ENCODE measurements at regions not wholly inside any gene's neighbourhood (a gene's known extent, or its start where the extent isn't known, plus 50 kb on each side); places are given as distances from the start of the nearest gene placed in this dataset.

DNA sequence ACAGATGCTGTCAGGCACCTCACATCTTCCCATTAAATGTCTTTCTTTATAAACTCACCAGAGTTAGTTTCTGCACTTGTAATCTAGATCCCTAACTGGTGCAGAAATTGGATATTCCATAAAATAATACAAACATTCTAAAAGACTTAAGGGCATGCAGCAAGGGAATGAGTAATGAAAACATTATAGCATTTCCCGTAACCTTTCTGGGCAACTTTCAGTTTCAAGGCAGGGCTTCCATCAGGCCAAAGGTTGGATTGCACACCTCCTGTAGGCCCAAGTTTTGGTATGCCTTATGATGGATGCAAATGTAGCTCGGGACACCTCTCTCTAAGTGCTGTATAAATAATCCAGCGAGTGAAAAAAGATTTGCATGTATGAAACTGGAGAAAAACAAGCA is 129.9 kb upstream of the LYZL2 start:
- H3K79me2 ChIP-seq (ENCODE audit: insufficient read depth, low read length): no peaks in the 10 kb centered on the region
- WGBS (ENCODE audit: insufficient coverage): 83% methylated on average over 2 of the region's 3 CpGs
- no peaks in the 10 kb centered on the region for H3K27me3 ChIP-seq (ENCODE audit: control insufficient read depth in 2 of 2, insufficient read depth in 2 of 2, low read length in 2 of 2)
- H3K27ac Mint-ChIP-seq: no peak overlapping the region
- no peaks in the 10 kb centered on the region for H3K36me3 ChIP-seq (replicated peaks in 1 of 2; ENCODE audit: control insufficient read depth in 1 of 2, insufficient read depth in 2 of 2, low read length in 2 of 2)
- no peaks in the 10 kb centered on the region for H3K36me3 Mint-ChIP-seq
- no peak for DNase-seq
- H3K9me3 ChIP-seq (replicated peaks in 1 of 2; ENCODE audit: control insufficient read depth in 1 of 2, insufficient read depth in 1 of 2, low read length in 2 of 2): peaks cover 0 to 11% of the 10 kb centered on the region in 2 donors
- H3K4me2 ChIP-seq (replicated peaks; ENCODE audit: extremely low read depth, low read length, poor library complexity, severe bottlenecking): no peak overlapping the region
- TF ChIP-seq, protein P1, sequence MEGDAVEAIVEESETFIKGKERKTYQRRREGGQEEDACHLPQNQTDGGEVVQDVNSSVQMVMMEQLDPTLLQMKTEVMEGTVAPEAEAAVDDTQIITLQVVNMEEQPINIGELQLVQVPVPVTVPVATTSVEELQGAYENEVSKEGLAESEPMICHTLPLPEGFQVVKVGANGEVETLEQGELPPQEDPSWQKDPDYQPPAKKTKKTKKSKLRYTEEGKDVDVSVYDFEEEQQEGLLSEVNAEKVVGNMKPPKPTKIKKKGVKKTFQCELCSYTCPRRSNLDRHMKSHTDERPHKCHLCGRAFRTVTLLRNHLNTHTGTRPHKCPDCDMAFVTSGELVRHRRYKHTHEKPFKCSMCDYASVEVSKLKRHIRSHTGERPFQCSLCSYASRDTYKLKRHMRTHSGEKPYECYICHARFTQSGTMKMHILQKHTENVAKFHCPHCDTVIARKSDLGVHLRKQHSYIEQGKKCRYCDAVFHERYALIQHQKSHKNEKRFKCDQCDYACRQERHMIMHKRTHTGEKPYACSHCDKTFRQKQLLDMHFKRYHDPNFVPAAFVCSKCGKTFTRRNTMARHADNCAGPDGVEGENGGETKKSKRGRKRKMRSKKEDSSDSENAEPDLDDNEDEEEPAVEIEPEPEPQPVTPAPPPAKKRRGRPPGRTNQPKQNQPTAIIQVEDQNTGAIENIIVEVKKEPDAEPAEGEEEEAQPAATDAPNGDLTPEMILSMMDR (IDR thresholded peaks at IDR 0.05): no peak
- H3K9me3 Mint-ChIP-seq: peaks cover 2 to 10% (median 8%) of the 10 kb centered on the region in 7 donors
- H3K4me3 ChIP-seq (replicated peaks in 1 of 3; ENCODE audit: low read depth in 2 of 3, low read length in 3 of 3): no peak overlapping the region
- H3K4me1 Mint-ChIP-seq: peaks cover 11% of the 10 kb centered on the region
- H3K27ac ChIP-seq (ENCODE audit: low read depth in 1 of 2, low read length in 2 of 2): no peak overlapping the region
- H2AFZ ChIP-seq (ENCODE audit: insufficient read depth, low read depth, low read length, poor library complexity, severe bottlenecking): no peak overlapping the region
- H3K9ac ChIP-seq (ENCODE audit: insufficient read depth, low read length, poor library complexity, severe bottlenecking): no peak overlapping the region
- H4K20me1 ChIP-seq (ENCODE audit: insufficient read depth, low read length): no peaks in the 10 kb centered on the region
- H3K27me3 Mint-ChIP-seq (ENCODE audit: low read depth in 3 of 3): peaks cover 0 to 8% (median 2%) of the 10 kb centered on the region in 3 donors
- H3K4me3 Mint-ChIP-seq: no peak overlapping the region
- H3K4me1 ChIP-seq (ENCODE audit: control insufficient read depth in 1 of 2, insufficient read depth in 2 of 2, low read length in 2 of 2): peaks cover 8 to 10% of the 10 kb centered on the region in 2 donors
- intact Hi-C loops (cut with micrococcal nuclease): loop anchor here in 1 of 2 donors (10.0 kb wide), 1 partner anchor 1055 kb away; no protein-coding TSS in a partner anchor

- Histone ChIP-seq H2AFZ (ENCODE audit: insufficient read depth, low read depth, low read length, poor library complexity, severe bottlenecking) (no peak overlapping the region), H3K27me3 (ENCODE audit: control insufficient read depth in 2 of 2, insufficient read depth in 2 of 2, low read length in 2 of 2) (no peaks in the 10 kb centered on the region), H3K27ac (ENCODE audit: low read depth in 1 of 2, low read length in 2 of 2) (no peak overlapping the region), H3K36me3 (replicated peaks in 1 of 2; ENCODE audit: control insufficient read depth in 1 of 2, insufficient read depth in 2 of 2, low read length in 2 of 2) (no peaks in the 10 kb centered on the region), H3K4me1 (ENCODE audit: control insufficient read depth in 1 of 2, insufficient read depth in 2 of 2, low read length in 2 of 2) (no peaks in the 10 kb centered on the region), H3K9me3 (replicated peaks in 1 of 2; ENCODE audit: control insufficient read depth in 1 of 2, insufficient read depth in 1 of 2, low read length in 2 of 2) (peaks cover 0 to 11% of the 10 kb centered on the region in 2 donors), H3K4me3 (replicated peaks in 1 of 3; ENCODE audit: low read depth in 2 of 3, low read length in 3 of 3) (no peak overlapping the region), H3K79me2 (ENCODE audit: insufficient read depth, low read length) (no peaks in the 10 kb centered on the region), H3K4me2 (replicated peaks; ENCODE audit: extremely low read depth, low read length, poor library complexity, severe bottlenecking) (no peak overlapping the region), H3K9ac (ENCODE audit: insufficient read depth, low read length, poor library complexity, severe bottlenecking) (no peak overlapping the region), H4K20me1 (ENCODE audit: insufficient read depth, low read length) (no peaks in the 10 kb centered on the region)
- H3K9me3 Mint-ChIP-seq: peaks cover 2 to 10% (median 8%) of the 10 kb centered on the region in 7 donors
- intact Hi-C loops (cut with micrococcal nuclease): loop anchor here in 1 of 2 donors (10.0 kb wide), 1 partner anchor 1056 kb away; no protein-coding TSS in a partner anchor
- H3K4me3 Mint-ChIP-seq: no peak overlapping the region
- no peak for DNase-seq
- H3K36me3 Mint-ChIP-seq: no peaks in the 10 kb centered on the region
- H3K27ac Mint-ChIP-seq: no peak overlapping the region
- peaks cover 0 to 8% (median 2%) of the 10 kb centered on the region in 3 donors for H3K27me3 Mint-ChIP-seq (ENCODE audit: low read depth in 3 of 3)
- TF ChIP-seq, protein P1 (IDR thresholded peaks at IDR 0.05): no peak
- H3K4me1 Mint-ChIP-seq: peaks cover under 1% of the 10 kb centered on the region
- WGBS (ENCODE audit: insufficient coverage): 86% methylated on average over 1 of the region's 1 CpG
Measured at GRCh38 chr10:30758338-30758737, 128.8 kb upstream of the LYZL2 start.

All from CD14-positive monocyte (primary cell).